Astrocyte (in vitro differentiated cells and primary cell): ENCODE measurements at regions not wholly inside any gene's neighbourhood (a gene's known extent, or its start where the extent isn't known, plus 50 kb on each side); places are given as distances from the start of the nearest gene placed in this dataset.

Experiments used
- DNase-seq: peaks from one replicate; pipeline ENCODE4 v3.0.0-alpha.2; 2010; ENCODE audit warnings: low read depth
- FAIRE-seq: peaks from 2 replicates; lab custom pipeline; 2011; peaks lifted over from hg19 to GRCh38; lab: Jason Lieb, UNC
- H2AFZ ChIP-seq: 2 replicates; pipeline ENCODE4 v1.6.0; 2012; ENCODE audit warnings: low read depth, low read length, inconsistent platforms
- H3K27ac ChIP-seq: 2 replicates; pipeline ENCODE4 v1.5.1; 2011; ENCODE audit warnings: low read depth, low read length, inconsistent platforms
- H3K27me3 ChIP-seq: 2 replicates; pipeline ENCODE4 v1.6.0; 2011; ENCODE audit warnings: low read length, inconsistent platforms; ENCODE audit not compliant: insufficient read depth
- H3K36me3 ChIP-seq: 2 replicates; pipeline ENCODE4 v1.5.1; 2011; ENCODE audit warnings: low read length, inconsistent platforms; ENCODE audit not compliant: insufficient read depth
- H3K4me1 ChIP-seq: 2 replicates; pipeline ENCODE4 v1.5.1; 2011; ENCODE audit warnings: low read length, inconsistent platforms; ENCODE audit not compliant: insufficient read depth
- H3K4me2 ChIP-seq: 2 replicates; pipeline ENCODE4 v1.6.0; 2012; ENCODE audit warnings: low read length, inconsistent platforms
- H3K4me3 ChIP-seq: 2 replicates; pipeline ENCODE4 v1.5.1; 2011; ENCODE audit warnings: low read depth, mild to moderate bottlenecking, low read length, inconsistent platforms; ENCODE audit not compliant: insufficient read depth
- H3K79me2 ChIP-seq: 2 replicates; pipeline ENCODE4 v1.6.0; 2012; ENCODE audit warnings: mild to moderate bottlenecking, low read length, inconsistent platforms; ENCODE audit not compliant: insufficient read depth
- H3K9ac ChIP-seq: 2 replicates; pipeline ENCODE4 v1.6.0; 2012; ENCODE audit warnings: mild to moderate bottlenecking, low read length, inconsistent platforms
- H3K9me3 ChIP-seq: 2 replicates; pipeline ENCODE4 v1.5.1; 2012; ENCODE audit warnings: low read depth, mild to moderate bottlenecking, low read length, inconsistent platforms; ENCODE audit not compliant: insufficient read depth
- H4K20me1 ChIP-seq: 2 replicates; pipeline ENCODE4 v1.6.0; 2012; ENCODE audit warnings: low read length, inconsistent platforms; ENCODE audit not compliant: insufficient read depth
- H3K27ac Mint-ChIP-seq: one replicate; pipeline ENCODE4 v1.8.0; 2021; ENCODE audit warnings: mild to moderate bottlenecking, mixed read lengths; ENCODE audit not compliant: unreplicated experiment
- H3K27me3 Mint-ChIP-seq: one replicate; pipeline ENCODE4 v1.8.0; 2021; ENCODE audit warnings: low read depth, mixed read lengths; ENCODE audit not compliant: unreplicated experiment
- H3K36me3 Mint-ChIP-seq: one replicate; pipeline ENCODE4 v1.8.0; 2021; ENCODE audit warnings: low read depth, mixed read lengths; ENCODE audit not compliant: unreplicated experiment
- H3K4me1 Mint-ChIP-seq: one replicate; pipeline ENCODE4 v1.8.0; 2021; ENCODE audit warnings: low read depth, mixed read lengths; ENCODE audit not compliant: unreplicated experiment
- H3K4me3 Mint-ChIP-seq: one replicate; pipeline ENCODE4 v1.8.0; 2021; ENCODE audit warnings: mild to moderate bottlenecking, moderate library complexity, mixed read lengths; ENCODE audit not compliant: unreplicated experiment
- H3K9me3 Mint-ChIP-seq: one replicate; pipeline ENCODE4 v1.8.0; 2021; ENCODE audit warnings: mild to moderate bottlenecking, mixed read lengths; ENCODE audit not compliant: unreplicated experiment
- CTCF ChIP-seq: IDR thresholded peaks from 2 replicates; pipeline ENCODE4 v1.5.1; 2011; ENCODE audit warnings: low read depth, mild to moderate bottlenecking, inconsistent platforms, low read length, moderate library complexity; ENCODE audit not compliant: insufficient read depth
- EZH2 ChIP-seq: IDR thresholded peaks from 2 replicates; pipeline ENCODE4 v1.6.1; 2012; ENCODE audit warnings: mild to moderate bottlenecking, low read length, inconsistent platforms; ENCODE audit not compliant: insufficient read depth

GRCh38 chr4:107278791-107279483 lies 242.8 kb upstream of the DKK2 start:
- H3K9me3 Mint-ChIP-seq = no peaks in the 10 kb centered on the region
- Histone ChIP-seq H3K4me3 (no peak overlapping the region), H3K9ac (no peak overlapping the region), H3K4me2 (peak overlapping the region; percentile 75), H3K4me1 (peaks cover 22% of the 10 kb centered on the region), H4K20me1 (no peaks in the 10 kb centered on the region), H3K36me3 (no peaks in the 10 kb centered on the region), H2AFZ (peak overlapping the region; percentile 20), H3K27me3 (no peaks in the 10 kb centered on the region), H3K27ac (peak overlapping the region; percentile 48), H3K79me2 (no peaks in the 10 kb centered on the region), H3K9me3 (no peaks in the 10 kb centered on the region)
- peaks cover 38% of the 10 kb centered on the region for H3K4me1 Mint-ChIP-seq
- peak overlapping the region; percentile 76 for H3K27ac Mint-ChIP-seq
- peak; percentile 76 for FAIRE-seq
- H3K4me3 Mint-ChIP-seq = no peak overlapping the region
- DNase-seq = peak; percentile 45
- no peaks in the 10 kb centered on the region for H3K36me3 Mint-ChIP-seq
- no peaks in the 10 kb centered on the region for H3K27me3 Mint-ChIP-seq
- TF ChIP-seq CTCF = no peak
- TF ChIP-seq EZH2 = no peak

- H3K4me1 ChIP-seq = peaks cover 17% of the 10 kb centered on the region
- Mint-ChIP-seq H3K4me1 (peaks cover 27% of the 10 kb centered on the region), H3K9me3 (peaks cover 5% of the 10 kb centered on the region), H3K27me3 (no peaks in the 10 kb centered on the region), H3K27ac (no peak overlapping the region), H3K4me3 (no peak overlapping the region), H3K36me3 (no peaks in the 10 kb centered on the region)
- DNase-seq (no peak), FAIRE-seq (no peak)
- no peak overlapping the region for H3K4me3 ChIP-seq
- no peaks in the 10 kb centered on the region for H3K79me2 ChIP-seq
- TF ChIP-seq CTCF (no peak), EZH2 (no peak)
- H3K9me3 ChIP-seq = no peaks in the 10 kb centered on the region
- H3K27me3 ChIP-seq = no peaks in the 10 kb centered on the region
- H2AFZ ChIP-seq = no peak overlapping the region
- no peak overlapping the region for H3K4me2 ChIP-seq
- no peak overlapping the region for H3K9ac ChIP-seq
- H3K27ac ChIP-seq = no peak overlapping the region
- H3K36me3 ChIP-seq = no peaks in the 10 kb centered on the region
- no peaks in the 10 kb centered on the region for H4K20me1 ChIP-seq
Observed at GRCh38 chr4:107276052-107276451, 239.9 kb upstream of the DKK2 start.

- no peak for FAIRE-seq
- Histone ChIP-seq H2AFZ (no peak overlapping the region), H4K20me1 (no peaks in the 10 kb centered on the region), H3K9me3 (no peaks in the 10 kb centered on the region), H3K36me3 (no peaks in the 10 kb centered on the region), H3K27ac (no peak overlapping the region), H3K4me1 (peaks cover 17% of the 10 kb centered on the region), H3K4me2 (no peak overlapping the region), H3K79me2 (no peaks in the 10 kb centered on the region), H3K4me3 (no peak overlapping the region), H3K9ac (no peak overlapping the region), H3K27me3 (no peaks in the 10 kb centered on the region)
- Mint-ChIP-seq H3K27me3 (no peaks in the 10 kb centered on the region), H3K4me1 (peaks cover 24% of the 10 kb centered on the region), H3K36me3 (no peaks in the 10 kb centered on the region), H3K4me3 (no peak overlapping the region), H3K9me3 (peaks cover 5% of the 10 kb centered on the region), H3K27ac (no peak overlapping the region)
- TF ChIP-seq EZH2 (no peak), CTCF (no peak)
- DNase-seq = no peak
Observed at GRCh38 chr4:107275225-107275624, 239.1 kb upstream of the DKK2 start.
